ACC112 (cell line): ENCODE measurements at regions not wholly inside any gene's neighbourhood (a gene's known extent, or its start where the extent isn't known, plus 50 kb on each side); places are given as distances from the start of the nearest gene placed in this dataset.
"Not testable (repeated sequence)": the region's sequence is repeated elsewhere in the genome, so short reads cannot be mapped to it uniquely, and the experiment has no call there.

Experiments used
- H2AFZ ChIP-seq: fragments of 200-600 bp; sonication (generic); one replicate; pipeline ENCODE4 v1.6.0; 2017; ENCODE audit warnings: antibody characterized with exemption, low read length; ENCODE audit not compliant: unreplicated experiment
- H3K27ac ChIP-seq: fragments of 200-600 bp; sonication (generic); 2 replicates; pipeline ENCODE4 v1.5.1; 2014; ENCODE audit warnings: low read depth, mild to moderate bottlenecking, antibody characterized with exemption, low read length, moderate library complexity
- H3K27me3 ChIP-seq: fragments of 200-600 bp; sonication (generic); 2 replicates; pipeline ENCODE4 v1.6.1; 2014; ENCODE audit warnings: mild to moderate bottlenecking, antibody characterized with exemption, low read length, moderate library complexity, mixed read lengths; ENCODE audit not compliant: insufficient read depth
- H3K36me3 ChIP-seq: fragments of 200-600 bp; sonication (generic); 2 replicates; pipeline ENCODE4 v1.6.1; 2016; ENCODE audit warnings: mild to moderate bottlenecking, antibody characterized with exemption, low read length, moderate library complexity, mixed read lengths; ENCODE audit not compliant: insufficient read depth
- H3K4me1 ChIP-seq: fragments of 200-600 bp; sonication (generic); one replicate; pipeline ENCODE4 v1.6.1; 2016; ENCODE audit warnings: low read length, mixed read lengths; ENCODE audit not compliant: insufficient read depth, unreplicated experiment, control insufficient read depth
- H3K4me3 ChIP-seq: fragments of 200-600 bp; sonication (generic); 2 replicates; pipeline ENCODE4 v1.5.1; 2014; ENCODE audit warnings: mild to moderate bottlenecking, low read depth, low read length
- H3K79me2 ChIP-seq: fragments of 200-600 bp; sonication (generic); one replicate; pipeline ENCODE4 v1.6.0; 2016; ENCODE audit warnings: low read length; ENCODE audit not compliant: control insufficient read depth, unreplicated experiment, insufficient read depth

DNA sequence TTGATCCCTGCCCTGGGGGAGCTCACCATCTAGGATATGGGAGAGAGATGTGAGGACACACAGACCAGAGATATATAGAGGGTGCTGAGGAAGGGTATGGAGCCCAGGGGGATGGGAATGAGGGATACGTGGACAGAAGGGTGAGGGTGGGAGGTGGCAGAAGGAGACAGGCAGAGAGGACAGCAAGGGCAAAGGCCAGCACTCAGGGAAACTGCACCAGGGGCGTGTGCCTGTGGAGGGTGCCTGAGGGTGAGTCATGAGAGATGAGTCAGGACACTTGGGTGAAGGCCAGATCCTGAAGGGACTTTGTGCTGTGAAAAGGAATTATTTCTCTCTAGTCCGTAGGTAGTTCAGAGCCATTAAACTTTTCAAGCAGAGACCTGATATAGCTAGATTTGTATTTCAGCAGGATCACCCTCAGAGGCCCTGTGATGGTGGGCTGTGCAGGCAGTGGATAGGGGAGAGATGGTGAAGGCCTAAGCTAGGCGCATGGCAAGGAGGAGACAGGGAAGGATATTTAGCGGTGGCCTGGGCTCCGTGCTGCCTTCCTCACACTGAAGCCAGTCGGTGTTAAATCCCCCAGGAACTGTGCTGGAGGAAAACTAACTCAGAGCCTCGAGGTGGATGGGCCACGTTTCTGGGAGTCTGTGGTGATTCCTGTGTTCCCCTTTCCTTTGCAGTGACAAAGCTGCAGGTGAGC, 3075.0 kb downstream of the RPIA start:
- H3K4me3 ChIP-seq, H3K36me3 ChIP-seq, H3K79me2 ChIP-seq, H2AFZ ChIP-seq, H3K27me3 ChIP-seq: not testable (repeated sequence)
- Histone ChIP-seq H3K27ac (peak overlapping the region; percentile 76), H3K4me1 (peaks cover 19% of the 10 kb centered on the region)

- peaks cover 19% of the 10 kb centered on the region for H3K4me1 ChIP-seq
- not testable (repeated sequence) for H3K4me3 ChIP-seq, H2AFZ ChIP-seq, H3K79me2 ChIP-seq, H3K27me3 ChIP-seq, H3K36me3 ChIP-seq, H3K27ac ChIP-seq
These were observed 3076.8 kb downstream of the RPIA start for GRCh38 chr2:91768301-91768700.

DNA sequence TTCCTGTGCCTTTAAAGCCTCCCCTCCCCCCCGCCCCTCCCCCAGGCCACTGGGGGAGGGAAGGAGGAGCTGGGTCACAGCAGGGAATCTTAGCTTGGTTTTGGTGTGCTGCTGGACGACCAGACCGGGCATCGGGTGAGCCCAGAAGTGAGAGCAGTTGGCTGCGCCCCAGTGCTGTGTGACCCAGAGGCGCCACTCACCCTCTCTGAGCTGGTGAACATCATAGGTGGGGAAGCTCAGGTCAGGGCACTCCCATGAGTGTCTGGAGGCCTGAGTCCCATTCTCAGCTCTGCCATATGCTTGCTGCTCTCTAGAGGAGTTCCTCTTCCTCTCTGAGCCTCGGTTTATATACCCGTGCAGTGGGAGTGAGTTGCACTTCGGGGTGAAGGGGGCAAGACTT, 3077.5 kb downstream of the RPIA start:
- not testable (repeated sequence) for H2AFZ ChIP-seq, H3K36me3 ChIP-seq

GRCh38 chr2:91770046-91770575, 3078.6 kb downstream of the RPIA start:
- H3K27me3 ChIP-seq, H3K79me2 ChIP-seq, H3K4me3 ChIP-seq, H3K27ac ChIP-seq, H2AFZ ChIP-seq, H3K36me3 ChIP-seq: not testable (repeated sequence)
- H3K4me1 ChIP-seq = peaks cover 13% of the 10 kb centered on the region

More for the DNA sequence above, 3077.5 kb downstream of the RPIA start:
- not testable (repeated sequence) for H3K79me2 ChIP-seq, H3K4me3 ChIP-seq, H3K27me3 ChIP-seq, H3K27ac ChIP-seq
- H3K4me1 ChIP-seq = peaks cover 19% of the 10 kb centered on the region

GRCh38 chr2:91771604-91772003, 3080.1 kb downstream of the RPIA start:
- not testable (repeated sequence) for H3K36me3 ChIP-seq, H3K79me2 ChIP-seq, H3K4me1 ChIP-seq, H3K27me3 ChIP-seq, H3K4me3 ChIP-seq, H3K27ac ChIP-seq, H2AFZ ChIP-seq

DNA sequence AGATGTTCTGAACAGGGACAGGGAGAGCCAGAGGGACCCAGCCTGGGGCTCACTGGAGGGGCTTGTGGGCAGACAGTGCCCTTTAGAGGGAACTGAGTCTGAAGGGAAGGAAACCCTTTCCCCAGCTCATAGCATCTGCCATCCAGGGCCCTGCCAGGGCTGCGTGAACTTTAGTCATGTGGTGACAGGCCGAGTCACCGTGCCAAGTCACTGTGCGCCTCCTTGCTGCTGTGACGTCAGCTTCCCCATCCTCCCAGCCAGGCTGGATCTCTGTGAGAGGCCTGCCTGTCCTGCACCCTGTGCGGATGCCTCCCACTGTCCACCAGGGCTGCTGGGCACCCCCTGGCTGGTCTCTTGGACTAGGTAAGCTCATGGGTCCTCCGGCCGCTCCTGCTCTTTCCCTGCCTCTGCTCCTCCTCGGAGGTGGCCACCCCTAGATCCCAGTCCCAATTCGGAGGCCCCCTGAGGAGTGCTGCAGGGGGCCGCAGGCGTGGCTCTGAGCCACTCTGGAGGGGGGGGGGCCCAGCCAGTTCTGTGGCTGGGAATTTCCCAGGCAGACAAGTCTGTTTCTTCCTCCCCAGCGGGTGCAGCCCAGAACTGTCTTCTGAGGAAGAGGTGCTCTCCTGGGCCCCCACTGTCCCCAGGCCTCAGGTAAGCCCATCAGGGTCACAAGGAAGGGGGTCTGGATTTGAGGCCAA, 3080.9 kb downstream of the RPIA start:
- H3K36me3 ChIP-seq, H3K4me3 ChIP-seq, H2AFZ ChIP-seq, H3K27ac ChIP-seq, H3K27me3 ChIP-seq, H3K4me1 ChIP-seq, H3K79me2 ChIP-seq: not testable (repeated sequence)

DNA sequence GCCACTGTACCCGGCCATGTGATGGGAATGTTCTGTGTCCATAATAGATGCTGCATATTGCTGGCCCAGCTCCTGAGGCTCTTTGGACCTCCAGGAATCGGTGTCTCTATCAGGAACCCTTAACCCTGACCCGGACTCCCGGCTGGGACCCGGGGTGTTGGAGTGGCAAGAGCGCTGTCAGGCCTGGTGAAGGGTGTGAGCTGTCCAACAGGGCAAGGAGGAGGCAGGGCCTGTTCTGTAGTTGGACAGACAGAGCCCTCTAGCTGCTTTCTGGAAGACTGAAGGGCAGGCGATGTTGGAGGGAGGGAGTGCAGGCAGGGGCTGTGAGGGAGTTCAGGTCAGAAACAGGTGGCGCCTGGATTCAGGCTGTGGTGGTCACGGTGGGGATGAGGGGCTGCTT, 3082.3 kb downstream of the RPIA start:
- not testable (repeated sequence) for H3K27ac ChIP-seq, H3K36me3 ChIP-seq, H3K4me3 ChIP-seq, H3K4me1 ChIP-seq, H3K27me3 ChIP-seq, H2AFZ ChIP-seq, H3K79me2 ChIP-seq

DNA sequence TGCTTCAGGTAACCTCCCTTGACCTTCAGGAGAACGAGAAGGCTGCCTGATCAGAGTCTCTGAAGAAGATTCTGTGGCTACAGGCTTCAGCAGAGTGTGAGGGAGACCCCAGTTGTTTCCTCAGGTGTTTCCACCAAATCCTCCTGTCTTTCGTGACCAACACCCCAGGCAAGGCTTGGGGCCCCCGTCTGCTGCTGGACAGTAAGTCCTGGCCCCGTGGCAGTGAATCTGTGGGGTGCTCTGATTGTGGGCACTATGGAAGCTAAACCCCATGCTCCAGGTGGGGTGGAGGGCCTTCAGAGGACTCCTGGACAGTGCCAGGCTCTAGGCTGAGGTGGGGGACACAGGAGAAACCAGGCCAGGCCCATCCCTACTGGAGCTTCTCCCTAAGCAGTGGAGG, 3083.7 kb downstream of the RPIA start:
- H3K79me2 ChIP-seq, H3K4me1 ChIP-seq, H3K36me3 ChIP-seq, H2AFZ ChIP-seq, H3K27me3 ChIP-seq, H3K27ac ChIP-seq, H3K4me3 ChIP-seq: not testable (repeated sequence)

DNA sequence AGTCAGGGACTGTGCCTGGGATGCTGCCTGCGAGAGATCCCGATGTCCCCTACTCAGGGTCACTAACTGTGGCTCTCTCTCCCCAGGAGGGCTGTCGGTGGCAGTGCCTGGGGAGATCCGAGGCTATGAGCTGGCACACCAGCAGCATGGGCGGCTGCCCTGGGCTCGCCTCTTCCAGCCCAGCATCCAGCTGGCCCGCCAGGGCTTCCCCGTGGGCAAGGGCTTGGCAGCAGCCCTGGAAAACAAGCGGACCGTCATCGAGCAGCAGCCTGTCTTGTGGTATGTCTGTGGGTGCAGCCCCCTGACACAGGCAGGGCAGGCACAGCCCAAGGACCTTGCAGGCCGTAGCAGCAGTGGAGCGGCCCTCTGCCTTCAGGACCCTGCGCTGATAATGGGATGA, 3088.9 kb downstream of the RPIA start:
- H3K36me3 ChIP-seq, H2AFZ ChIP-seq, H3K79me2 ChIP-seq, H3K4me1 ChIP-seq, H3K4me3 ChIP-seq, H3K27me3 ChIP-seq, H3K27ac ChIP-seq: not testable (repeated sequence)

- H3K27me3 ChIP-seq, H3K36me3 ChIP-seq, H3K4me3 ChIP-seq, H2AFZ ChIP-seq, H3K4me1 ChIP-seq, H3K79me2 ChIP-seq, H3K27ac ChIP-seq: not testable (repeated sequence)
These were observed 3061.8 kb upstream of the TEKT4 start for GRCh38 chr2:91809391-91809790.
